Transverse colon (tissue), 4 donors: ENCODE measurements at regions not wholly inside any gene's neighbourhood (a gene's known extent, or its start where the extent isn't known, plus 50 kb on each side); places are given as distances from the start of the nearest gene placed in this dataset.

Source experiments
- DNase-seq: peaks from one replicate; pipeline ENCODE4 v3.0.0-alpha.2; 2019
- H3K27ac ChIP-seq, 4 donors: fragments of 200-600 bp; sonication (generic); 2 replicates each; pipeline ENCODE4 v1.5.1; 2016 to 2018; ENCODE audit warnings: inconsistent platforms in 4 of 4
- H3K27me3 ChIP-seq: fragments of 200-600 bp; sonication (generic); 2 replicates; pipeline ENCODE4 v1.5.1; 2017; ENCODE audit warnings: inconsistent platforms
- H3K36me3 ChIP-seq, 4 donors: fragments of 200-600 bp; sonication (generic); 2 replicates each; pipeline ENCODE4 v1.5.1; 2017 to 2019; ENCODE audit warnings: inconsistent platforms in 4 of 4
- H3K4me1 ChIP-seq, 4 donors: fragments of 200-600 bp; sonication (generic); 2 replicates each; pipeline ENCODE4 v1.5.1; 2017 to 2020; ENCODE audit warnings: inconsistent platforms in 4 of 4
- H3K4me3 ChIP-seq, 4 donors: fragments of 200-600 bp; sonication (generic); 1 replicate in 1 of 4; 2 replicates in 3 of 4; pipeline versions ENCODE4 v1.5.1 to v1.6.1; 2017 to 2019; ENCODE audit warnings: inconsistent platforms in 4 of 4
- H3K9me3 ChIP-seq, 2 donors: fragments of 200-600 bp; sonication (generic); 2 replicates each; pipeline ENCODE4 v1.5.1; 2017 to 2019; ENCODE audit warnings: inconsistent platforms in 2 of 2
- EP300 ChIP-seq: sonication (generic); formaldehyde crosslinking; IDR thresholded peaks from one replicate; pipeline ENCODE4 v1.6.1; 2017; ENCODE audit warnings: antibody characterized with exemption, low read depth
- POLR2A ChIP-seq: fragments of 450-650 bp; IDR thresholded peaks from one replicate; pipeline ENCODE4 v1.6.1; 2016; ENCODE audit warnings: antibody characterized with exemption, mild to moderate bottlenecking, moderate library complexity
- POLR2AphosphoS5 ChIP-seq, 3 donors: sonication (generic); formaldehyde crosslinking; IDR thresholded peaks; one replicate each; pipeline ENCODE4 v1.6.1; 2016; ENCODE audit warnings: antibody characterized with exemption in 3 of 3
- WGBS, 2 donors: methylation state at CpG; one replicate each; pipeline ENCODE4 v1.1.5; 2018; ENCODE audit warnings: low coverage in 1 of 2; 5-methylcytosine and 5-hydroxymethylcytosine counted together
- in situ Hi-C, 4 donors: fragments of 200-750 bp; cut with MboI; loops; one replicate each; pipeline versions ENCODE4 v1.15.0 to v1.15.1; 2017; ENCODE audit warnings: low sequenced_read_pairs in 3 of 4, low pct_ligation_motif_present in 1 of 4, low pct_unique_long_range_greater_than_20kb in 1 of 4
- intact Hi-C: fragments of 100-400 bp; cut with DNase I; formaldehyde crosslinking; loops from one replicate; pipeline ENCODE4 v1.15.1; 2023; ENCODE audit warnings: low total_unique reads
- TF ChIP-seq, protein P1 (sequence below), 5 experiments: fragments of 200-600 bp in 3 of 5; fragments of 450-650 bp in 2 of 5; sonication (generic) in 3 of 5; IDR thresholded peaks; 1 replicate in 2 of 5; 2 replicates in 3 of 5; pipeline ENCODE4 v1.5.1; 2016 to 2017; ENCODE audit warnings: antibody characterized with exemption in 5 of 5, inconsistent platforms in 3 of 5, mild to moderate bottlenecking in 2 of 5, moderate library complexity in 1 of 5

DNA sequence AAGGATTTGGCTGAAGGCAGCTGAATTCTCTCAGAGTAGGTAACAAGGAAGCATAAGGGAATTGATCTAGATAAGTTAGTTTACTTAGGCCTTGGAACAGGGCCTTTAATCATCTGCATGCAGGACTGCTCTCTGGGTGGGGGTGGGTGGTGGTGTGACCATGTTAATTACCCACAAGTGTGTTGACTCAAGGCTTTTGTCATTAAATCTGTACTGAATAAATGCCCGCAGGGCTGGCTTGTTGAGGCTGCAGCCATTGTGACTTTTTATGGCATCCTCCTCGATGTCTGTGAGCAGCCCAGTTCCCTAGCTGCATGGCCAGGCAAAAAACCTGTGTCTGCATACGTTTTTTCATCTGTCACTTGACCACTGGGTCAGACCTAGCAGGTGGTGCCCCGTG is 63.5 kb upstream of the ASCC3 start:
- in situ Hi-C loops = no loop called here
- 69% methylated on average over 4 of the region's 4 CpGs; no CpG with 5 or more reads in 1 of the 2 donors for WGBS, 2 donors

DNA sequence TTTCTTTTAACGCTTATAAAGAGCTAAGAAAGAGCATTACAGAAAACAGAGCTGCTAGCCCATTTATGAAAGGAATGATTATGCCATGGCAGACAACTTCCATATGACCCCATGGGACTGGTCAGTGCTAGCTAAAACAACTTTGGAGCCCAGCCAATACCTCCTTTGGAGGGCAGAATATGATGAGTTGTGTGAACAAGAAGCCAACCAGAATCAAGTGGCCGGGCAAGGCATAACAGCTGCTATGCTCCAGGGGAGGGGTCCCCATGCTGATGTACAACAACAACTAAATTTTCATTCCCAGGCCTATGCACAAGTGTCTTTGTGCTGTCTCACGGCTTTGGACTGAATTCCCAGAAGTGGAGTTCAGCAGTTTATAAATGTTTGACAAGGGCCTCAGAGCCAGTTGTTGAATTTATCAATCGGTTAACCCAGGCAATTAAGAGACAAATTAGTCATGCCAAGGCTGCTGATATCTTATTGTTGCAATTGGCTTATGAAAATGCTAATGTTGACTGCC is 65.0 kb upstream of the ASCC3 start:
- Histone ChIP-seq H3K9me3 (peaks cover 0 to 4% of the 10 kb centered on the region in 2 donors), H3K36me3 (no peaks in the 10 kb centered on the region), H3K4me1 (no peaks in the 10 kb centered on the region), H3K27ac (no peak overlapping the region), H3K27me3 (no peaks in the 10 kb centered on the region), H3K4me3 (no peak overlapping the region)
- in situ Hi-C loops (no loop called here), intact Hi-C loops (no loop called here)
- WGBS, 2 donors = 75 to 89% methylated on average over 2 to 4 of the region's 4 CpGs
- DNase-seq = no peak
- TF ChIP-seq POLR2A (no peak), EP300 (no peak), POLR2AphosphoS5 (IDR thresholded peaks at IDR 0.05) (no peak)
- TF ChIP-seq, protein P1, sequence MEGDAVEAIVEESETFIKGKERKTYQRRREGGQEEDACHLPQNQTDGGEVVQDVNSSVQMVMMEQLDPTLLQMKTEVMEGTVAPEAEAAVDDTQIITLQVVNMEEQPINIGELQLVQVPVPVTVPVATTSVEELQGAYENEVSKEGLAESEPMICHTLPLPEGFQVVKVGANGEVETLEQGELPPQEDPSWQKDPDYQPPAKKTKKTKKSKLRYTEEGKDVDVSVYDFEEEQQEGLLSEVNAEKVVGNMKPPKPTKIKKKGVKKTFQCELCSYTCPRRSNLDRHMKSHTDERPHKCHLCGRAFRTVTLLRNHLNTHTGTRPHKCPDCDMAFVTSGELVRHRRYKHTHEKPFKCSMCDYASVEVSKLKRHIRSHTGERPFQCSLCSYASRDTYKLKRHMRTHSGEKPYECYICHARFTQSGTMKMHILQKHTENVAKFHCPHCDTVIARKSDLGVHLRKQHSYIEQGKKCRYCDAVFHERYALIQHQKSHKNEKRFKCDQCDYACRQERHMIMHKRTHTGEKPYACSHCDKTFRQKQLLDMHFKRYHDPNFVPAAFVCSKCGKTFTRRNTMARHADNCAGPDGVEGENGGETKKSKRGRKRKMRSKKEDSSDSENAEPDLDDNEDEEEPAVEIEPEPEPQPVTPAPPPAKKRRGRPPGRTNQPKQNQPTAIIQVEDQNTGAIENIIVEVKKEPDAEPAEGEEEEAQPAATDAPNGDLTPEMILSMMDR (IDR thresholded peaks at IDR 0.05) = no peak

More for the DNA sequence above, 63.5 kb upstream of the ASCC3 start:
- H3K4me3 ChIP-seq = no peak overlapping the region
- intact Hi-C loops = no loop called here
- TF ChIP-seq EP300 = no peak
- TF ChIP-seq POLR2A = no peak
- TF ChIP-seq, protein P1 (IDR thresholded peaks at IDR 0.05) = no peak
- TF ChIP-seq POLR2AphosphoS5 (IDR thresholded peaks at IDR 0.05) = no peak
- H3K36me3 ChIP-seq = no peaks in the 10 kb centered on the region
- H3K4me1 ChIP-seq = no peaks in the 10 kb centered on the region
- no peaks in the 10 kb centered on the region for H3K27me3 ChIP-seq
- no peak overlapping the region for H3K27ac ChIP-seq
- H3K9me3 ChIP-seq = peaks cover 0 to 4% of the 10 kb centered on the region in 2 donors
- DNase-seq = no peak

DNA sequence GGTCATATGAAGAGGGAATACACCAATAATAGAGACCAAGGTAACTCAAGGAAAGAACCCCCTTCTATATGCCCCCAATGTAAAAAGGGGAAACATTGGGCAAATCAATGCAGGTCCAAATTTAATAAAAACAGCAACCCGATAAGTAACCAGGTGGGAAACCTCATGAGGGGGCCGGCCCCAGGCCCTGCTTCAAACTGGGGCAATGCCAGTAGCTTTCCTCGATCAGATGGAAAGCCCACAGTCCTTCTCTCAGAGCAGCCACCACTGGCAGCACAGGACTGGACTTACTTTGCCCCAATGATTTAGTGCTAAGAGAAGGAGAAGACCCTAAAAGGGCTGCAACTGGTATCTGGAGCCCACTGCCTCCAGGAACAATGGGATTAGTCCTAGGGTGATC is 65.6 kb upstream of the ASCC3 start:
- WGBS, 2 donors = 80 to 87% methylated on average over 1 to 3 of the region's 3 CpGs
- in situ Hi-C loops = no loop called here
- H3K27me3 ChIP-seq = no peaks in the 10 kb centered on the region
- intact Hi-C loops = no loop called here
- no peaks in the 10 kb centered on the region for H3K4me1 ChIP-seq
- DNase-seq = no peak
- no peaks in the 10 kb centered on the region for H3K36me3 ChIP-seq
- no peak overlapping the region for H3K27ac ChIP-seq
- peaks cover 0 to 4% of the 10 kb centered on the region in 2 donors for H3K9me3 ChIP-seq
- TF ChIP-seq EP300 (no peak), POLR2AphosphoS5 (IDR thresholded peaks at IDR 0.05) (no peak), POLR2A (no peak)
- TF ChIP-seq, protein P1 (IDR thresholded peaks at IDR 0.05) = no peak
- no peak overlapping the region for H3K4me3 ChIP-seq

DNA sequence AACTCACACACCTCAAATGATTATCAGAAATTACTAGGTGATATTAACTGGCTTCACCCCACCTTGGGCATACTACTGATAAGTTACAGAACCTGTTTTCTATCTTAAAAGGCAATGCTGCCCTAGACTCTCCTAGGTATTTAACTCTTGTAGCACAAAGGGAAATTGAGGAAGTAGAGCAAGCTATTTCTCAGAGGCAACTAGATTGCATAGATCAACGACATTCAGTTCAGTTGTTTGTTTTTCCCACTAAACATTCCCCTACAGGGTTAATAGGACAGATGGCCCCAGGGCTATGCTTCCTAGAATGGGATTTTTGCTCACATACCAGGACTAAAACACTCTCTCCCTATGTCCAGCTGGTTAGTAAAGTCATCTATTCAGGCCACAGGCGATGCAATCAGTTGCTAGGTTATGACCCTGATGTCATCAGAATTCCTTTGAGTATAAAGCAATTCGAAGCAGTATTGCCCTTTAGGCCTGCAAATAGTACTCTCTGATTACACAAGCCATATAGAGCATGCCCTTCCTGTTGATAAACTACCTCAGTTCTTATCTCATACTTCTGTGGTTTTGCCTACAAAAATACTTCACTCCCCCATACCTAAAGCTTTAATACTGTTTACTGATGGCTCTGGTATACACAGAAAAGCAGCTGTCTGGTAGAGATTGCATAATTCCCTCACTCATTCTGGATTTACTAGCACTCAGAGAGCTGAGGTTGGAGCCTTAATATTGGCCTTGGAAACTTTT is 67.4 kb upstream of the ASCC3 start:
- TF ChIP-seq POLR2AphosphoS5 (IDR thresholded peaks at IDR 0.05) (no peak), EP300 (no peak), POLR2A (no peak)
- TF ChIP-seq, protein P1 (IDR thresholded peaks at IDR 0.05) = no peak
- no peak for DNase-seq
- Histone ChIP-seq H3K4me1 (no peaks in the 10 kb centered on the region), H3K27me3 (no peaks in the 10 kb centered on the region), H3K4me3 (no peak overlapping the region), H3K36me3 (no peaks in the 10 kb centered on the region), H3K27ac (no peak overlapping the region), H3K9me3 (peaks cover 0 to 4% of the 10 kb centered on the region in 2 donors)
- intact Hi-C loops = no loop called here
- in situ Hi-C loops = no loop called here
- 21 to 30% methylated on average over 2 to 3 of the region's 3 CpGs for WGBS, 2 donors
